ENCODE measurements at regions not wholly inside any gene's neighbourhood (a gene's known extent, or its start where the extent isn't known, plus 50 kb on each side); places are given as distances from the start of the nearest gene placed in this dataset.
"Not testable (repeated sequence)": the region's sequence is repeated elsewhere in the genome, so short reads cannot be mapped to it uniquely, and the experiment has no call there.

GRCh38 chr5:111929261-111929660 is 172.3 kb upstream of the NREP start:
- Histone ChIP-seq H3K4me3 (no peak overlapping the region), H3K36me3 (no peaks in the 10 kb centered on the region), H3K4me1 (no peaks in the 10 kb centered on the region), H3K27ac (no peak overlapping the region), H3K9me3 (no peaks in the 10 kb centered on the region), H3K27me3 (no peaks in the 10 kb centered on the region)
- intact Hi-C loops (cut with DNase I): no loop called here
- DNase-seq (ENCODE audit: extremely low spot score in 2 of 2): no peak
- TF ChIP-seq POLR2AphosphoS5 (IDR thresholded peaks at IDR 0.05; ENCODE audit: insufficient read depth in 1 of 2, low read depth in 1 of 2) (no peak), POLR2A (IDR thresholded peaks at IDR 0.05) (no peak)
- TF ChIP-seq, protein P1, sequence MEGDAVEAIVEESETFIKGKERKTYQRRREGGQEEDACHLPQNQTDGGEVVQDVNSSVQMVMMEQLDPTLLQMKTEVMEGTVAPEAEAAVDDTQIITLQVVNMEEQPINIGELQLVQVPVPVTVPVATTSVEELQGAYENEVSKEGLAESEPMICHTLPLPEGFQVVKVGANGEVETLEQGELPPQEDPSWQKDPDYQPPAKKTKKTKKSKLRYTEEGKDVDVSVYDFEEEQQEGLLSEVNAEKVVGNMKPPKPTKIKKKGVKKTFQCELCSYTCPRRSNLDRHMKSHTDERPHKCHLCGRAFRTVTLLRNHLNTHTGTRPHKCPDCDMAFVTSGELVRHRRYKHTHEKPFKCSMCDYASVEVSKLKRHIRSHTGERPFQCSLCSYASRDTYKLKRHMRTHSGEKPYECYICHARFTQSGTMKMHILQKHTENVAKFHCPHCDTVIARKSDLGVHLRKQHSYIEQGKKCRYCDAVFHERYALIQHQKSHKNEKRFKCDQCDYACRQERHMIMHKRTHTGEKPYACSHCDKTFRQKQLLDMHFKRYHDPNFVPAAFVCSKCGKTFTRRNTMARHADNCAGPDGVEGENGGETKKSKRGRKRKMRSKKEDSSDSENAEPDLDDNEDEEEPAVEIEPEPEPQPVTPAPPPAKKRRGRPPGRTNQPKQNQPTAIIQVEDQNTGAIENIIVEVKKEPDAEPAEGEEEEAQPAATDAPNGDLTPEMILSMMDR (IDR thresholded peaks at IDR 0.05): no peak

GRCh38 chr5:111928511-111928910 is 171.5 kb upstream of the NREP start:
- Histone ChIP-seq H3K4me3 (no peak overlapping the region), H3K9me3 (no peaks in the 10 kb centered on the region), H3K27ac (no peak overlapping the region)

GRCh38 chr5:111927191-111927590 is 170.2 kb upstream of the NREP start:
- no peaks in the 10 kb centered on the region for H3K27me3 ChIP-seq
- no peak for TF ChIP-seq POLR2AphosphoS5 (IDR thresholded peaks at IDR 0.05; ENCODE audit: insufficient read depth in 1 of 2, low read depth in 1 of 2)
- no peak for TF ChIP-seq POLR2A (IDR thresholded peaks at IDR 0.05)
- TF ChIP-seq, protein P1 (IDR thresholded peaks at IDR 0.05): no peak
- no peak overlapping the region for H3K27ac ChIP-seq
- DNase-seq (ENCODE audit: extremely low spot score in 2 of 2): no peak
- no peak overlapping the region for H3K4me3 ChIP-seq
- no peaks in the 10 kb centered on the region for H3K9me3 ChIP-seq
- intact Hi-C loops (cut with DNase I): no loop called here
- no peaks in the 10 kb centered on the region for H3K36me3 ChIP-seq
- no peaks in the 10 kb centered on the region for H3K4me1 ChIP-seq

More at GRCh38 chr5:111928511-111928910, 171.5 kb upstream of the NREP start:
- TF ChIP-seq POLR2AphosphoS5 (IDR thresholded peaks at IDR 0.05; ENCODE audit: insufficient read depth in 1 of 2, low read depth in 1 of 2): no peak
- TF ChIP-seq, protein P1 (IDR thresholded peaks at IDR 0.05): no peak
- no peak for TF ChIP-seq POLR2A (IDR thresholded peaks at IDR 0.05)
- DNase-seq (ENCODE audit: extremely low spot score in 2 of 2): no peak
- no peaks in the 10 kb centered on the region for H3K36me3 ChIP-seq
- H3K4me1 ChIP-seq: no peaks in the 10 kb centered on the region
- intact Hi-C loops (cut with DNase I): no loop called here
- no peaks in the 10 kb centered on the region for H3K27me3 ChIP-seq

DNA sequence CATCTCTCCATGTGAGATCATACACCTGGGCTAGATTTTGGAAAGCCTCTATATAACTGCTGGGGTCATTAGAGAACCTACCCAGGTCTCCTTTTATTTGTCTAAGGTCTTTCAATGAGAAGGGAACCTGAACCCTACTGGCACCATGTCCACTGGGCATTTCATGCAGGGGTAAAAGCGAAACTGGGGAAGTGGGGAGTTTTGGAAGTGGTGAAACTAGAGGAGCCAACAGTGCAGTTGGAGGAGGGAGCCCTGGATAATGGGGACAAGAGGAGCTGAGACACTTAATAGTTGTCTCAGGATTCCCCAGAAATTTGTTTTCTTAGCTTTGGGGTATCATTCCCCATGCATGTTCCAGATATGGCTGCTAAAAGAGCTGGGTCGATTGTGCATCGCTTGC is 169.0 kb upstream of the NREP start:
- no peaks in the 10 kb centered on the region for H3K36me3 ChIP-seq
- intact Hi-C loops (cut with DNase I): no loop called here
- TF ChIP-seq POLR2AphosphoS5 (IDR thresholded peaks at IDR 0.05; ENCODE audit: insufficient read depth in 1 of 2, low read depth in 1 of 2) (no peak), POLR2A (IDR thresholded peaks at IDR 0.05) (no peak)
- TF ChIP-seq, protein P1 (IDR thresholded peaks at IDR 0.05): no peak
- H3K9me3 ChIP-seq: no peaks in the 10 kb centered on the region
- H3K4me3 ChIP-seq: no peak overlapping the region
- H3K4me1 ChIP-seq: no peaks in the 10 kb centered on the region
- no peak overlapping the region for H3K27ac ChIP-seq
- no peak for DNase-seq (ENCODE audit: extremely low spot score in 2 of 2)
- H3K27me3 ChIP-seq: no peaks in the 10 kb centered on the region

DNA sequence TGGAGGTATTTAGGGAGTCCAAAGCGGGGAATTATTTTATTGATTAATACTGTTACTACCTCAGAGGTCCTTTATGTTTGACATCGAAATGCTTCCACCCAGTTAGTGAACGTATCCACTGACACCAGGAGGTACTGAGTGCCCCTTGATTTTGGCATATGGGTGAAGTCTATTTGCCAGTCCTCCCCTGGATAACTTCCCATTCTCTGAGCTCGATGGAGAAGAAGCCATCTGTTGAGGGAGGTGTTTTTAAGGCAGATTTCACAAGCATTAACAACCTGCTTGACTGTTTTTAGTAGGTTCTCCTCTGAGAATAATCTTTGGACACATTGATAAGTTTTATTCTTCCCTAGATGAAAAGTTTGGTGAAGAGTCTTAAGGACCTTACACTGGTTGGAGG is 165.3 kb upstream of the NREP start:
- intact Hi-C loops (cut with DNase I): no loop called here
- H3K36me3 ChIP-seq: no peaks in the 10 kb centered on the region
- TF ChIP-seq POLR2AphosphoS5 (IDR thresholded peaks at IDR 0.05; ENCODE audit: insufficient read depth in 1 of 2, low read depth in 1 of 2) (no peak), POLR2A (IDR thresholded peaks at IDR 0.05) (no peak)
- TF ChIP-seq, protein P1 (IDR thresholded peaks at IDR 0.05): no peak
- no peaks in the 10 kb centered on the region for H3K4me1 ChIP-seq
- H3K4me3 ChIP-seq: no peak overlapping the region
- no peaks in the 10 kb centered on the region for H3K9me3 ChIP-seq
- no peaks in the 10 kb centered on the region for H3K27me3 ChIP-seq
- H3K27ac ChIP-seq: no peak overlapping the region
- DNase-seq (ENCODE audit: extremely low spot score in 2 of 2): no peak

DNA sequence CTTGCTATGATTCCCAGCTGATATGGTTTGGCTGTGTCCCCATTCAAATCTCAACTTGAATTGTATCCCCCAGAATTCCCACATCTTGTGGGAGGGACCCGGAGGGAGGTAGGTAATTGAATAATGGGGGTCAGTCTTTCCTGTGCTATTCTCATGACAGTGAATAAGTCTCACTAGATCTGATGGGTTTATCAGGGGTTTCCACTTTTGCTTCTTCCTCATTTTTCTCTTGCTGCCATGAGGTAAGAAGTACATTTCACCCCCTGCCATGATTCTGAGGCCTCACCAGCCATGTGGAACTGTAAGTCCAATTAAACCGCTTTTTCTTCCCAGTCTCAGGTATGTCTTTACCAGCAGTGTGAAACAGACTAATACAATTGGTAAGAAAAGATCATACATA is 164.7 kb upstream of the NREP start:
- H3K36me3 ChIP-seq; DNase-seq (ENCODE audit: extremely low spot score in 2 of 2); H3K27ac ChIP-seq; H3K27me3 ChIP-seq; H3K9me3 ChIP-seq; intact Hi-C loops (cut with DNase I); H3K4me3 ChIP-seq; H3K4me1 ChIP-seq: not testable (repeated sequence)

Measured in vagina (tissue), 2 donors.